Breast epithelium (tissue), 3 donors: ENCODE measurements at regions not wholly inside any gene's neighbourhood (a gene's known extent, or its start where the extent isn't known, plus 50 kb on each side); places are given as distances from the start of the nearest gene placed in this dataset.

Source experiments
- POLR2A ChIP-seq: fragments of 450-650 bp; IDR thresholded peaks from one replicate; pipeline ENCODE4 v1.6.1; 2016; ENCODE audit warnings: antibody characterized with exemption, mild to moderate bottlenecking, moderate library complexity
- POLR2AphosphoS5 ChIP-seq, 3 donors: sonication (generic); formaldehyde crosslinking; IDR thresholded peaks; one replicate each; pipeline ENCODE4 v1.6.1; 2017; ENCODE audit warnings: antibody characterized with exemption in 3 of 3
- TF ChIP-seq, protein P1 (sequence below), 3 donors: fragments of 450-650 bp; IDR thresholded peaks; one replicate each; pipeline ENCODE4 v1.5.1; 2016 to 2017; ENCODE audit warnings: antibody characterized with exemption in 3 of 3, mild to moderate bottlenecking in 3 of 3, moderate library complexity in 3 of 3

DNA sequence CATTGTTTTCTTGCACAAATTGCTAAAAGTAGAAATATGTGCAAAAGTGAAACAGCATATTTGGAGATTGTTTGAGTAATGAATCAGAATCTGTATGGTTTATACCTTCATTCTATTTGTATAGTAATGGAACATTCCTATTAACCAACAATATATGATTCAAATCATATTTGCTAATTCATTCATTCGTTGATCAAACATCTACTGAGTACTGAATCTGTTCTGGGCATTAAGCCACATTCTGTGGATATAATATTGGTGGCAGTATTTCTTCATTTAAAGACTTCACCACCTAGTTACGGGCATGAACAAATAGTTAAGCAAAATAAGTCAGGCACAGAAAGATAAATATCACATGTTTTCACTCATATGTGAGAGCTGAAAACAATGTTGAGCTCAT is 385.7 kb downstream of the MTRR start:
- TF ChIP-seq, protein P1, sequence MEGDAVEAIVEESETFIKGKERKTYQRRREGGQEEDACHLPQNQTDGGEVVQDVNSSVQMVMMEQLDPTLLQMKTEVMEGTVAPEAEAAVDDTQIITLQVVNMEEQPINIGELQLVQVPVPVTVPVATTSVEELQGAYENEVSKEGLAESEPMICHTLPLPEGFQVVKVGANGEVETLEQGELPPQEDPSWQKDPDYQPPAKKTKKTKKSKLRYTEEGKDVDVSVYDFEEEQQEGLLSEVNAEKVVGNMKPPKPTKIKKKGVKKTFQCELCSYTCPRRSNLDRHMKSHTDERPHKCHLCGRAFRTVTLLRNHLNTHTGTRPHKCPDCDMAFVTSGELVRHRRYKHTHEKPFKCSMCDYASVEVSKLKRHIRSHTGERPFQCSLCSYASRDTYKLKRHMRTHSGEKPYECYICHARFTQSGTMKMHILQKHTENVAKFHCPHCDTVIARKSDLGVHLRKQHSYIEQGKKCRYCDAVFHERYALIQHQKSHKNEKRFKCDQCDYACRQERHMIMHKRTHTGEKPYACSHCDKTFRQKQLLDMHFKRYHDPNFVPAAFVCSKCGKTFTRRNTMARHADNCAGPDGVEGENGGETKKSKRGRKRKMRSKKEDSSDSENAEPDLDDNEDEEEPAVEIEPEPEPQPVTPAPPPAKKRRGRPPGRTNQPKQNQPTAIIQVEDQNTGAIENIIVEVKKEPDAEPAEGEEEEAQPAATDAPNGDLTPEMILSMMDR (IDR thresholded peaks at IDR 0.05), result no peak
- TF ChIP-seq POLR2A (no peak), POLR2AphosphoS5 (IDR thresholded peaks at IDR 0.05) (no peak)
